ENCODE measurements at regions not wholly inside any gene's neighbourhood (a gene's known extent, or its start where the extent isn't known, plus 50 kb on each side); places are given as distances from the start of the nearest gene placed in this dataset.
A peak's percentile ranks its signal among the peaks of the same experiment; 100 is the strongest.

GRCh38 chr13:84655677-84656076 lies 773.4 kb upstream of the SLITRK1 start:
- no peak for TF ChIP-seq CTCF (conservative IDR thresholded peaks at IDR 0.05; ENCODE audit: low read length)
- TF ChIP-seq EZH2phosphoT487 (IDR thresholded peaks at IDR 0.05; ENCODE audit: borderline replicate concordance) = no peak
- H3K9ac ChIP-seq (ENCODE audit: low read depth, low read length, poor library complexity, severe bottlenecking) = peak overlapping the region; percentile 63
- H3K4me1 ChIP-seq (ENCODE audit: insufficient read depth, low read length, poor library complexity, severe bottlenecking) = peaks cover 57% of the 10 kb centered on the region
- H3K9me2 ChIP-seq (replicated peaks; ENCODE audit: low read depth, low read length) = no peaks in the 10 kb centered on the region
- H3K79me2 ChIP-seq (ENCODE audit: insufficient read depth, low read length) = no peaks in the 10 kb centered on the region
- H3K4me2 ChIP-seq (ENCODE audit: low read depth, low read length, poor library complexity, severe bottlenecking) = peak overlapping the region; percentile 74
- H3K36me3 ChIP-seq (ENCODE audit: insufficient read depth, low read length) = no peaks in the 10 kb centered on the region
- peak overlapping the region; percentile 62; the same call in 1 of the 2 replicates for H2AFZ ChIP-seq (ENCODE audit: low read length)
- no peaks in the 10 kb centered on the region for H3K27me3 ChIP-seq (ENCODE audit: insufficient read depth, low read length, poor library complexity, severe bottlenecking)
- H4K20me1 ChIP-seq (ENCODE audit: insufficient read depth, low read length, poor library complexity, severe bottlenecking) = no peaks in the 10 kb centered on the region
- H3K9me3 ChIP-seq (ENCODE audit: insufficient read depth, low read depth, low read length) = no peaks in the 10 kb centered on the region
- H3K4me3 ChIP-seq (ENCODE audit: low read length, poor library complexity, severe bottlenecking) = peak overlapping the region; percentile 58
- peaks cover 15% of the 10 kb centered on the region; the same call in 1 of the 2 replicates for H3F3A ChIP-seq (ENCODE audit: low read depth)

- Histone ChIP-seq H3K9me3 (ENCODE audit: insufficient read depth, low read depth, low read length) (no peaks in the 10 kb centered on the region), H3K4me2 (ENCODE audit: low read depth, low read length, poor library complexity, severe bottlenecking) (peak overlapping the region; percentile 74), H3F3A (ENCODE audit: low read depth) (peaks cover 15% of the 10 kb centered on the region; the same call in 1 of the 2 replicates), H3K4me3 (ENCODE audit: low read length, poor library complexity, severe bottlenecking) (peak overlapping the region; percentile 58), H3K9ac (ENCODE audit: low read depth, low read length, poor library complexity, severe bottlenecking) (peak overlapping the region; percentile 63), H3K79me2 (ENCODE audit: insufficient read depth, low read length) (no peaks in the 10 kb centered on the region), H4K20me1 (ENCODE audit: insufficient read depth, low read length, poor library complexity, severe bottlenecking) (no peaks in the 10 kb centered on the region), H3K4me1 (ENCODE audit: insufficient read depth, low read length, poor library complexity, severe bottlenecking) (peaks cover 63% of the 10 kb centered on the region), H2AFZ (ENCODE audit: low read length) (peak overlapping the region; percentile 62), H3K36me3 (ENCODE audit: insufficient read depth, low read length) (no peaks in the 10 kb centered on the region), H3K9me2 (replicated peaks; ENCODE audit: low read depth, low read length) (no peaks in the 10 kb centered on the region), H3K27me3 (ENCODE audit: insufficient read depth, low read length, poor library complexity, severe bottlenecking) (no peaks in the 10 kb centered on the region)
- TF ChIP-seq EZH2phosphoT487 (IDR thresholded peaks at IDR 0.05; ENCODE audit: borderline replicate concordance) (no peak), CTCF (conservative IDR thresholded peaks at IDR 0.05; ENCODE audit: low read length) (no peak)
Measured at GRCh38 chr13:84654654-84655275, 772.5 kb upstream of the SLITRK1 start.

GRCh38 chr13:84653915-84654534 lies 771.8 kb upstream of the SLITRK1 start:
- Histone ChIP-seq H3K4me2 (ENCODE audit: low read depth, low read length, poor library complexity, severe bottlenecking) (peak overlapping the region; percentile 74), H3K9me2 (replicated peaks; ENCODE audit: low read depth, low read length) (no peaks in the 10 kb centered on the region), H3K36me3 (ENCODE audit: insufficient read depth, low read length) (no peaks in the 10 kb centered on the region), H3K79me2 (ENCODE audit: insufficient read depth, low read length) (no peaks in the 10 kb centered on the region), H3K4me3 (ENCODE audit: low read length, poor library complexity, severe bottlenecking) (peak overlapping the region; percentile 58), H3K27me3 (ENCODE audit: insufficient read depth, low read length, poor library complexity, severe bottlenecking) (no peaks in the 10 kb centered on the region), H2AFZ (ENCODE audit: low read length) (no peak overlapping the region; the same call in 1 of the 2 replicates), H3K9ac (ENCODE audit: low read depth, low read length, poor library complexity, severe bottlenecking) (peak overlapping the region; percentile 63), H3K4me1 (ENCODE audit: insufficient read depth, low read length, poor library complexity, severe bottlenecking) (peaks cover 61% of the 10 kb centered on the region), H3K9me3 (ENCODE audit: insufficient read depth, low read depth, low read length) (no peaks in the 10 kb centered on the region), H4K20me1 (ENCODE audit: insufficient read depth, low read length, poor library complexity, severe bottlenecking) (no peaks in the 10 kb centered on the region), H3F3A (ENCODE audit: low read depth) (peaks cover 15% of the 10 kb centered on the region; the same call in 1 of the 2 replicates)
- TF ChIP-seq CTCF (conservative IDR thresholded peaks at IDR 0.05; ENCODE audit: low read length) (no peak), EZH2phosphoT487 (IDR thresholded peaks at IDR 0.05; ENCODE audit: borderline replicate concordance) (no peak)
